ENCODE measurements at regions not wholly inside any gene's neighbourhood (a gene's known extent, or its start where the extent isn't known, plus 50 kb on each side); places are given as distances from the start of the nearest gene placed in this dataset.
A peak's percentile ranks its signal among the peaks of the same experiment; 100 is the strongest.

- H3K27me3 Mint-ChIP-seq: no peaks in the 10 kb centered on the region
- no peak overlapping the region for H3K27ac Mint-ChIP-seq
- no peak overlapping the region for H3K4me3 Mint-ChIP-seq
- TF ChIP-seq CTCF (conservative IDR thresholded peaks at IDR 0.05): no peak
- no peaks in the 10 kb centered on the region for H3K9me3 Mint-ChIP-seq
- no peaks in the 10 kb centered on the region for H3K36me3 Mint-ChIP-seq
- DNase-seq (ENCODE audit: extremely low spot score, unreplicated experiment): no peak
- no peaks in the 10 kb centered on the region for H3K4me1 Mint-ChIP-seq (ENCODE audit: unreplicated experiment)
Observed at GRCh38 chrX:107526141-107526540, 76.7 kb downstream of the FRMPD3 start.

- Mint-ChIP-seq H3K4me3 (no peak overlapping the region), H3K36me3 (no peaks in the 10 kb centered on the region), H3K4me1 (ENCODE audit: unreplicated experiment) (no peaks in the 10 kb centered on the region), H3K9me3 (no peaks in the 10 kb centered on the region), H3K27ac (no peak overlapping the region), H3K27me3 (no peaks in the 10 kb centered on the region)
- DNase-seq (ENCODE audit: extremely low spot score, unreplicated experiment): no peak
- TF ChIP-seq CTCF (conservative IDR thresholded peaks at IDR 0.05): no peak
Observed at GRCh38 chrX:107530141-107530540, 80.7 kb downstream of the FRMPD3 start.

GRCh38 chrX:107537815-107538214 lies 88.4 kb downstream of the FRMPD3 start:
- no peaks in the 10 kb centered on the region for H3K9me3 Mint-ChIP-seq
- TF ChIP-seq CTCF (conservative IDR thresholded peaks at IDR 0.05): peak; percentile 56
- H3K27ac Mint-ChIP-seq: no peak overlapping the region
- no peaks in the 10 kb centered on the region for H3K36me3 Mint-ChIP-seq
- H3K27me3 Mint-ChIP-seq: peaks cover 3% of the 10 kb centered on the region
- no peak overlapping the region for H3K4me3 Mint-ChIP-seq
- H3K4me1 Mint-ChIP-seq (ENCODE audit: unreplicated experiment): no peaks in the 10 kb centered on the region
- no peak for DNase-seq (ENCODE audit: extremely low spot score, unreplicated experiment)

GRCh38 chrX:107541244-107541643 lies 87.1 kb upstream of the PRPS1 start:
- Mint-ChIP-seq H3K36me3 (no peaks in the 10 kb centered on the region), H3K27ac (no peak overlapping the region), H3K4me3 (no peak overlapping the region), H3K27me3 (peaks cover 3% of the 10 kb centered on the region), H3K9me3 (no peaks in the 10 kb centered on the region), H3K4me1 (ENCODE audit: unreplicated experiment) (no peaks in the 10 kb centered on the region)
- DNase-seq (ENCODE audit: extremely low spot score, unreplicated experiment): no peak
- TF ChIP-seq CTCF (conservative IDR thresholded peaks at IDR 0.05): no peak

- no peak overlapping the region for H3K27ac Mint-ChIP-seq
- TF ChIP-seq CTCF (conservative IDR thresholded peaks at IDR 0.05): no peak
- DNase-seq (ENCODE audit: extremely low spot score, unreplicated experiment): no peak
- no peaks in the 10 kb centered on the region for H3K36me3 Mint-ChIP-seq
- H3K4me3 Mint-ChIP-seq: no peak overlapping the region
- H3K9me3 Mint-ChIP-seq: no peaks in the 10 kb centered on the region
- no peaks in the 10 kb centered on the region for H3K4me1 Mint-ChIP-seq (ENCODE audit: unreplicated experiment)
- H3K27me3 Mint-ChIP-seq: peaks cover 3% of the 10 kb centered on the region
Observed at GRCh38 chrX:107542040-107542439, 86.3 kb upstream of the PRPS1 start.

- TF ChIP-seq CTCF (conservative IDR thresholded peaks at IDR 0.05): peak; percentile 58
- H3K27ac Mint-ChIP-seq: no peak overlapping the region
- H3K4me3 Mint-ChIP-seq: no peak overlapping the region
- no peaks in the 10 kb centered on the region for H3K4me1 Mint-ChIP-seq (ENCODE audit: unreplicated experiment)
- no peak for DNase-seq (ENCODE audit: extremely low spot score, unreplicated experiment)
- no peaks in the 10 kb centered on the region for H3K36me3 Mint-ChIP-seq
- H3K27me3 Mint-ChIP-seq: peaks cover 3% of the 10 kb centered on the region
- no peaks in the 10 kb centered on the region for H3K9me3 Mint-ChIP-seq
Observed at GRCh38 chrX:107542500-107542899, 85.8 kb upstream of the PRPS1 start.
